ENCODE measurements at regions not wholly inside any gene's neighbourhood (a gene's known extent, or its start where the extent isn't known, plus 50 kb on each side); places are given as distances from the start of the nearest gene placed in this dataset.
"Not testable (repeated sequence)": the region's sequence is repeated elsewhere in the genome, so short reads cannot be mapped to it uniquely, and the experiment has no call there.

DNA sequence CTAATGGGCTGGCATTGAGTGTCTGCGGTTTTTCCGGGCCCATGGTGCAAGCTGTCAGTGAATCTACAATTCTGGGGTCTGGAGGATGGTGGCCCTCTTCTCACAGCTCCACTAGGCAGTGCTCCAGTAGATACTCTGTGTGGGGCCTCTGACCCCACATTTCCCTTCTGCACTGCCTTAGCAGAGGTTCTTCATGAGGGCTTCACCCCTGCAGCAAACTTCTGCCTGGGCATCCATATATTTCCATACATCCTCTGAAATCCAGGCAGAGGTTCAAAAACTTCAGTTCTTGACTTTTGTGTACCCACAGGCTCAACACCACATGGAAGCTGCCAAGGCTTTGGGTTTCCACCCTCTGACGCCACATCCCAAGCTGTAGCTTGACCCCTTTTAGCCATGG lies 846.2 kb downstream of the RNF144A start:
- TF ChIP-seq, protein P1, sequence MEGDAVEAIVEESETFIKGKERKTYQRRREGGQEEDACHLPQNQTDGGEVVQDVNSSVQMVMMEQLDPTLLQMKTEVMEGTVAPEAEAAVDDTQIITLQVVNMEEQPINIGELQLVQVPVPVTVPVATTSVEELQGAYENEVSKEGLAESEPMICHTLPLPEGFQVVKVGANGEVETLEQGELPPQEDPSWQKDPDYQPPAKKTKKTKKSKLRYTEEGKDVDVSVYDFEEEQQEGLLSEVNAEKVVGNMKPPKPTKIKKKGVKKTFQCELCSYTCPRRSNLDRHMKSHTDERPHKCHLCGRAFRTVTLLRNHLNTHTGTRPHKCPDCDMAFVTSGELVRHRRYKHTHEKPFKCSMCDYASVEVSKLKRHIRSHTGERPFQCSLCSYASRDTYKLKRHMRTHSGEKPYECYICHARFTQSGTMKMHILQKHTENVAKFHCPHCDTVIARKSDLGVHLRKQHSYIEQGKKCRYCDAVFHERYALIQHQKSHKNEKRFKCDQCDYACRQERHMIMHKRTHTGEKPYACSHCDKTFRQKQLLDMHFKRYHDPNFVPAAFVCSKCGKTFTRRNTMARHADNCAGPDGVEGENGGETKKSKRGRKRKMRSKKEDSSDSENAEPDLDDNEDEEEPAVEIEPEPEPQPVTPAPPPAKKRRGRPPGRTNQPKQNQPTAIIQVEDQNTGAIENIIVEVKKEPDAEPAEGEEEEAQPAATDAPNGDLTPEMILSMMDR (conservative IDR thresholded peaks at IDR 0.05; ENCODE audit: low read depth, low read length) = not testable (repeated sequence)
- TF ChIP-seq EZH2 (IDR thresholded peaks at IDR 0.05; ENCODE audit: borderline replicate concordance, low read depth, low read length, poor library complexity, severe bottlenecking) = not testable (repeated sequence)
